T-helper 1 cell treated with Interleukin-12 subunit alpha and Interleukin-12 subunit beta and Interleukin-4 antibody, amounts not matched to agents 30 ng/mL and 1 ng/mL, for 36 hours (primary cell): ENCODE measurements at regions not wholly inside any gene's neighbourhood (a gene's known extent, or its start where the extent isn't known, plus 50 kb on each side); places are given as distances from the start of the nearest gene placed in this dataset.

Experiments used
- intact Hi-C: fragments of 100-400 bp; cut with micrococcal nuclease; formaldehyde crosslinking; loops from one replicate; pipeline ENCODE4 v1.15.1; 2024

DNA sequence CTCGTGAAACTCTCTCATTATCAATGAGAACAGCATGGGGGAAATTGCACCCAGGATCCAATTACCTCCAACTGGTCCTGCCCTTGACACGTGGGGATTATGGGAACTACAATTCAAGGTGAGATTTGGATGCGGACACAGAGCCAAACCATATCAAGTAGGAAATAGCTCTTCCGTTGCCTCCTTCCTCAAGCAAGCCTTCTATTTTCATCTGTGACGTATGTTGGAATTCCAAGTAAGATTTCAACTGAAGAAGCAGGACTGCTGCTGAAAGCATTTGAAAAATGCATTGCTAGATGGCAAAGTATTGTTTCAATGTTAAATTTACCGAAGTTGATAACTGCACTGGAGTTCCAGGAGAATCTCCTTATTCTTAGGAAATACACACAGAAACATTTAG lies 178.1 kb upstream of the GALNT17 start:
- intact Hi-C loops = no loop called here

DNA sequence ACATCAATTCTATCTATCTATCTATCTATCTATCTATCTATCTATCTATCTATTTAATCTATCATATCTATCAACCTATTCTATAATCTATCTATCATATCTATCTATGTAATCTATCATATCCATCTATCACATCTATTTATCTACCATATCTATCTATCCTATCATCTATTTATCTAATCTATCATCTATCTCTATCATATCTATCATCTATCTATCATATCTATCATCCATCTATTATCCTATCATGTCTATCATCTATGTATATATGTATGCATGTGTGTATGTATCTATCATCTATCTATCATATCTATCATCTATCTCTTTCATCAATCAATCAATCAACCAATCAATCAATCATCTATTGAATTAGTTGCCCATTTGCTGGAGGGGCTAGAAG lies 159.3 kb upstream of the GALNT17 start:
- intact Hi-C loops = no loop called here

DNA sequence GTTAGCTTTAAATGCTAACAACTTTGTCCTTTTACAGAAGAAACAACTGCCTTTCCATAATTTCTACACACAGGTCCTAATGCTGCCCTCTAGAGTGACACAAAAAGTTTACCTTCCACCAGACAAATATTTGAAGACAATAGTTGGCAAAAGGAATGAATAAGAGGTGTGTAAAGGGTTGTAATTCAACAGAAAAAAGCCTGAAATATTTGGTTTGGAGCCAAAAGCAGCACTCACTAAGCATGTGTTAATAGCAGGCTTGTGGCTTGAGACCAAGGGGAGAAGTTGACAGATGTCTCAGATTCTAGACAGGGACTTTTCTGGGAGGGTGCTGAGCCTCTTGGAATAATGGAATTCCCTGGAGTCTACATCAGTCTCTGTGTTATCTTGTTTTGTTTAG lies 156.2 kb upstream of the GALNT17 start:
- intact Hi-C loops = no loop called here

DNA sequence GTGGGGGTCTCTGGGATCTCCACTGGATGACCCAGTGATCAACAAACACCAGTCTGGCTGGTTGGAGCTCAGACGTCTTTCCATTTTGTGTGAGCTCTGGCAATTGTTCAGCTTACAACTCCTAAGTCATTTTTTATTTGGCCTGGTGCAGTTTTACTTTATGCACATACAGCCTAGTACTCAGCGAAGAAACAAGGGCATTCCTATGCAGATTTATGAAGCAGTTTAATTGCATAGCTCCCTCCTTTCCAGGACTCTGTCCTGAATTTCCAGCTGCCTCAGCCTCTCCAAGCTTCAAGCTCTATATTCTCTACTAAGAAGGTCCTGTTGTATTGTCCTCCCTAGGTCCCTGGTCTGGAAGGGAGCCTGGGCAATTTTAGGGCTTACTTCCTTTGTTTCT lies 145.6 kb upstream of the GALNT17 start:
- intact Hi-C loops = no loop called here

DNA sequence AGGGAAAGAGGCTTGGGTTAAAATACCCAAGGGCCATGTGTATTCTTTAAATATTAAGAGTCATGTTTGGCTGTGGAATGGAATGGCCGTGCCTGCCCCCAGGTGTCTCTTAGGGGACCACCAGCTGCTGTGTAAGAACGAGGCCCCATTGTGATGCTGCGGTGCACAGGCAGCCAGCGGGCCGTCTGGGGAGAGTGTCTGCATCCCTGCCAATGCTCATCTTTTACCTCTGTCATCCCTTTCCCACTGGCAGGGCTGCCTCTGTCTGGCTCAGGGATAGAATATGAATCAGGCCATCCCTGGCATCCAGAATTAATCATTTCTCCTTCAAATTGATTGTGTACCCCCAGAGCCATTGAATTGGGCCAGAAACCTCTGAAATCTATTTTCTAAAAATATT lies 137.8 kb upstream of the GALNT17 start:
- intact Hi-C loops = no loop called here

DNA sequence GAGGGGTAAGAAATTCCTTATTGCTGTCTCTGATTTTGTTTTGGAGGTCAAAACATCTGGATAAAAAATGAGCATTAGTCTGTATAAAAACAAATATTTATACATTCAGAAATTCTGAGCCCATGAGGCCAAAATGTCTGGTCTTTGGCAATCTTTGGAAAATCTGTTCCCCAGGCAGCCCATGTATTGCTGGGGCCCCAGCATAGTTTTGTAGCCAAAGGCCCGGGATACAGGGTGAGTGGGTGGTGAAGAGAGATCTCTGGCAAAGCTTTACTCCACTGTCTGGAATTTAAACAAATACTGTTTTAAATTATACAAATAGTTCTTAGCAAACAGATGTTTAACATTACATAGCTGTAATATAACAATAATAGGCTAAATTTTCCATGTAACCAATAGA lies 134.7 kb upstream of the GALNT17 start:
- intact Hi-C loops = no loop called here

DNA sequence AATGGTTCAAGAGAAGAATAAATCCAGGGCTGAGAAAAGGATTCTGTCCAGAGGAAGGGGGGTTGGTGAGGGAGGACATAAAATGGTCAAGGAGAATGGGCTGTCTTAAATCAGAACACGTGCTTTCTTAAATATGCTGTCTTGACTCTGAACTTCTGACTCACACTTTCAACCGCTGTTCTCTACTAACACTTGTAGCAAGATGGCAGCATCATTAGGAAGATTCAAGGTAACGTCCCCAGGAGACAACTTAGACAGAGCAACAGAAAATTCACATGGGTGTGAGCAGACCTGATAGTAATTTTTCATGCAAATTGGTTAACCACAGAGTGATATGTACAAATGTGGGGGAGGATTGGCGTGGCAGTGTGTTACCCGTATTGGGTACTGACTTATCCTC lies 126.8 kb upstream of the GALNT17 start:
- intact Hi-C loops = no loop called here

DNA sequence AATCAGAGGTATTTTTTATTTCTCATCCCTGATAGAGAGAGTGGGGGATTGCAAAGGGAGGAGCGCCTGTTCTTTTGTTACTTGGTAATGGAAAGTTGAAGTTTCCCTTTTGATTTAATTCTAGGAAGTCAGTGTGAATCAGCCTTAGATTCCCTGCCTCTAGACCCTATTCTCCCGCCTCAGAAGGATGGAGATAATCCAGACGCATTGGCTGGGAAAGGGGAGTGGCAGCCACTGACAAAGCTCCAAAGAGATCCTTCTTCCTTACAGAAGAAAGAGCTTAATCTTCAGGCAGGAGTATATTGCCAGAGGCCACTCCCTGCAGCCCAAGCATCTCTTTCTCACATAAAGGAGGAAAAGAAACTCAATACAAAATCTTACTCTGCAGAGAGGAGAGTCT lies 122.3 kb upstream of the GALNT17 start:
- intact Hi-C loops = no loop called here

DNA sequence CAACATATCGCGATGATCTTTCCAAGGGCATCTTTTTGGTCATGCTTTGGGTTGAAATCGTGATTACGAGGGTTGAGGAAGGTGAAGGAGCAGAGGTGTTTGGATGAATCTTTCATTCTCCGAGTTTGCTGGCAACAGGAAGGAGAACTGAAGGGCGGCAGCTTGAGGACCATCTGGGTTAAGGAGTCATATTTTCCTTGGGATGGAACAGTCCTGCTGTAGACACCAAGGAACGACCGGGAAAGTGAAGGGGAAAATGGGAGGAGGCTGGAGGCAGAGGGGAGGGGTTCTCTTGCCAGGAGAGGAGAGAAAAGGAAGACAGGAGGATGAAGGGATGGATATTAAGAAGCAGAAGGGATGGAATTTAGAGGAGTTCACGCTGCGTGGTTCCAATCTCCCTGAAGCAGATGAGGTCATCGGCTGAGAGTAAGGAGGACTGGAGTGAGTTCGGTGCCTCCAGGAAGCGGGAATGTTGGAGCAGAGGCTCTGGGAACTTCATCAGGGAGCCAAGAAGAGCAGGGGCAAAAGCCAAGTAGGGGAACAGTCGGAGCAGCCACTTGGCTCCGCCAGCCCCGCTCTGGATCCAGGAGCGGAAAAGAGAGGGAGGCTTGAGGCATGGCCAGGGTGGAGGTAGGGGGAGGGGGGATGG lies 116.6 kb upstream of the GALNT17 start:
- intact Hi-C loops = no loop called here

DNA sequence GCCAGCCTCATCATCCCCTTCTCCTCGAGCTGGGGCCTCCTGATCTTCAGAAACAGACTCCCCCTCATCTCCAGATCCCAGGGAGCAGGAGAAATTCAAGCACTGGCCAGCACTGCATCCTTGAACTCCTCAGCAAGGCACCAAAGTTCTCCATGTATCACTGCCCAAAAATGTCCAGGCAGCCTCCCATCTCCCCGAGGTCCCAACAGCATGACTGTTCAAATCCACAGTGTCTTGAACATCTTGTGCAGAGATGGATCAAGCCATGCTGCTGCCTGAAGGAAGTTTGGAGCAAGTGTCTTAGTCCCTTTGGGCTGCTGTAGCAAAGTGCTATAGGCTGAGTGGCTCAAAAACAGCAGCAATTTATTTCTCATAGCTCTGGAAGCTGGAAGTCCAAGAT lies 115.5 kb upstream of the GALNT17 start:
- intact Hi-C loops = no loop called here

DNA sequence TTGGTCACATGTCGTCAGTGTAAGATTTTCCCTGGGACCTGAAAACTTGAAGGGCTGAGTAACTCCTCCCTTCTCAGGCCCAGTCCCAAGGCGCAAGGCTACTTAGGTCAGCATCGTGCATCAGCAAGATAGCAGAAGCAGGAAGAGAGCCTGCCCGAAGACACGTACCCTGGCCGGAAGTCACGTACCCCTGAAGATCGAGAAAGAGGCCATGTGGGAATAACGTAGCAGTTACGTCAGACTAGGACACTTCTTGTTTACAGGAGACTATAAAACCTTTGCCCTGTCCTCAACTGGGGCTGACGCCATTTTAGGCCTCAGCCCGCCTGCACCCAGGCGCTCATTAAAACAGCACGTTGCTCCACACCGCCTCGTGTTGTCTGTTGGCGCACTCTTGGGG lies 114.3 kb upstream of the GALNT17 start:
- intact Hi-C loops = no loop called here

DNA sequence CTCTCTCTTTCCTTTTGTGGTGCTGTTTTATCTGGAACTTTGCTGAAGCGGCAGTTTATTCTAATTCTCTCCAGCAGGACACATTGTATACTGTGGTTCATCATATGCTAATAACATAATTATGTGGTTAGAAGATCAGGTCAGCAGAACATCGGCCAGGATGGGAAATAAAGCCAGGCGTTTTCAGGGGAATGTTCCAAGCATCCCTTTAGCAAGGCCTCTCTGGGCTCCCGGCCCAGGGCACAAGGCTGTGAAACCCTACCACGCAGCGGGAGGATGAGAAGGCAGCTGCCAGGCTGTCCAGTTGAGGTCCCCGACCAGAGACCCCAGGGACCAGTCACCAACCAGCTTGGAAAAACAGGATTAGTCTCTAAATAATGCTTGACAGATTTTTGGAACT lies 112.2 kb upstream of the GALNT17 start:
- intact Hi-C loops = no loop called here

DNA sequence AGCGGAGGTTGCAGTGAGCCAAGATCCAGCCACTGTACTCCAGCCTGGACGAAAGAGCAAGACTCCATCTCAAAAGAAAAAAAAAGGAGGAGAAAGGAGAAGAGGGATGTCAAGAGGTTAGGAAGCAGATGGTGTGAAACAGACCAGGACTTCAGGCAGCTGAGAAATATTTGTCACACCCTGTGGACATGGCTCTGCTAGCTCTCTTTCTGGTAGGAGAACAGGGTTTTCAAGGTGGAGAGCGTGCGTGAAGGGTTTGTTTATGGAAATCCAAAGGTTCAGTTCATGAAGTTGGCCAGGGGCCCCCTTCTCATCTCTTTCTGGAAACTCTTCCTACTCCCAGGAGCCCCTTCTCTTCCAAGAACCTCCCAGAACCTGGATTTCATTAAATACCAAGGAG lies 110.8 kb upstream of the GALNT17 start:
- intact Hi-C loops = no loop called here

DNA sequence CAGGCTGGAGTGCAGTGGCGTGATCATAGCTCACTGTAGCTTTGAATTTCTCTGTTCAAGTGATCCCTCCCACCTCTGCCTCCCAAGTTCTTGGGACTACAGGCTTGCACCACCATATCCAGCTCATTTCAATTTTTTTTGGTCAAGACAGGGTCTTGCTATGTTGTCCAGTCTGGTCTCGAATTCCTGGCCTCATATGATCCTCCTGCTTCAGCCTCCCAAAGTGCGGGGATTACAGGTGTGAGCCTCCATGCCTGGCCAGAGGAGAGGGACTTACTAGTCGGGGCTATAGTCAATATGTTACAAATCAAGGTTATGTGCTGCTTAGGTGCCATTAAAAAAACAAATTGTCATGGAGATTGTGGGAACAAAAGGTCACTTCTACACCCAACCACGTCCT lies 105.3 kb upstream of the GALNT17 start:
- intact Hi-C loops = no loop called here

DNA sequence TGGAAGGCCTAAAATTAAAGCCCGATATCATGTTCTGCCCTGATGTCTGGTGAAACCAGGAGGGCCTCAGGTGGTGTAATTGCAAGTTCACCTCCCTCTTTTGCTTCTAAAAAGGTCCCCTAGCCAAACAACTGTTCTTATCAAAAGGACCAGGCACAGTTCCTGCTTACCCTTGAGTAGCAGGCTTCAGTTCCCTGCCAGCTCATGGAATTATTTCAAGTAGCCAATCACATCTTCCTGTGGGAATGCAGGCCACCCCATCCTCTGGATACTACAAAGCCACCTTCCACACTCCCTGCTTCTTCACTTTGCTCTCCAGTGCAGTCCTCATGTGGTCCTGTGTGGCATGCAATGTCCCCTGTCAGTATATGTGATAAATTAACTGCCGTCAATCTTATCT lies 97.7 kb upstream of the GALNT17 start:
- intact Hi-C loops = no loop called here

DNA sequence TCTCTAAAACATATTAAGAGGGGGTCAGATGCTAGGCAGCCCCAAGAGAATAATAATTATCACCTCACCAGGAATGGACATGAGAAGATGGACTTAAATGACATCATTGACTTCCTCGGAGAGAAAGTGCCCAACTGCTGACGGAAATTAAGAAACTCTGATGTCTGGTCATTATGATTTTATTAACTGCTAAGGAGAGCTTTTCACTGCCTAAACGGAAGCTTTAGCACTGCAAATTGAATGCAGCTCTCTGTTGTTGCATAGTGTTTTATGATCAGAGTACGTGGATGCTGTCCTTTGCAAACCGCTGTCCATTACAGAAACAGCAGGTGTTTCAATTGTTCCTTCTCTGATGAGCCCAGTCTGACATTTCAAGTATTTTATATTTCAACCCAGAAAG lies 89.4 kb upstream of the GALNT17 start:
- intact Hi-C loops = no loop called here

DNA sequence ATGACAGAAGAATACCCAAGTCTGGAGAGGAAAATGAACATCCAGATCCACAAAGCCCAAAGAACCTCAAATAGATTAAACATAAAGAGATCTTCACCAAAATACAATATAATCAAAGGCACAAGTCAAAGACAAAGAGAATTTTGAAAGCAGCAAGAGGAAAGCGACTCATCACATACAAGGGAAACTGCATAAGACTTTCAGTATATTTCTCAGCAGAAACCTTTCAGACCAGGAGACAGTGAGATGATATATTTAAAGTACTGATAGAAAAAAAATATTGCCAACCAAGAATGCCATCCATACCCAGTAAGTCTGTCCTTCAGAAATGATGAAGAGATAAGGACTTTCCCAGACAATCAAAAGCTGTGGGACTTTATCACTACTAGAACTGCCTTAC lies 81.5 kb upstream of the GALNT17 start:
- intact Hi-C loops = no loop called here

DNA sequence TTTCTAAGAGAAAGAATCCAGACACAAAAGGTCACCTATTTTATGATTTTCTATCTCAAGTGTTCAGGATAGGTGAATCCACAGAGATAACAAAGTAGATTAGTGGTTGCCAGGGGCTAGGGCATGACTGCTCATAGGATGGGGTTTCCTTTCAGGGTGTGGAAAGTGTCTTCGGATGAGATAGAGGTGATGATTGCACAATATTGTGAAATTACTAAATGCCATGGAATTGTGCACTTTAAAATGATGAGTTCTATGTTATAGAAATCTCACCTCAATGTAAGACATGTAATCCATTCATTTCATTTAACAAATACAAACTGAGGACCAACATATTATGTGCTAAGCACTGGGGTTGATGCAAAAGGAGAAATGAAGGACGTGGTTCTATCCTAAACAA lies 76.4 kb upstream of the GALNT17 start:
- intact Hi-C loops = no loop called here

DNA sequence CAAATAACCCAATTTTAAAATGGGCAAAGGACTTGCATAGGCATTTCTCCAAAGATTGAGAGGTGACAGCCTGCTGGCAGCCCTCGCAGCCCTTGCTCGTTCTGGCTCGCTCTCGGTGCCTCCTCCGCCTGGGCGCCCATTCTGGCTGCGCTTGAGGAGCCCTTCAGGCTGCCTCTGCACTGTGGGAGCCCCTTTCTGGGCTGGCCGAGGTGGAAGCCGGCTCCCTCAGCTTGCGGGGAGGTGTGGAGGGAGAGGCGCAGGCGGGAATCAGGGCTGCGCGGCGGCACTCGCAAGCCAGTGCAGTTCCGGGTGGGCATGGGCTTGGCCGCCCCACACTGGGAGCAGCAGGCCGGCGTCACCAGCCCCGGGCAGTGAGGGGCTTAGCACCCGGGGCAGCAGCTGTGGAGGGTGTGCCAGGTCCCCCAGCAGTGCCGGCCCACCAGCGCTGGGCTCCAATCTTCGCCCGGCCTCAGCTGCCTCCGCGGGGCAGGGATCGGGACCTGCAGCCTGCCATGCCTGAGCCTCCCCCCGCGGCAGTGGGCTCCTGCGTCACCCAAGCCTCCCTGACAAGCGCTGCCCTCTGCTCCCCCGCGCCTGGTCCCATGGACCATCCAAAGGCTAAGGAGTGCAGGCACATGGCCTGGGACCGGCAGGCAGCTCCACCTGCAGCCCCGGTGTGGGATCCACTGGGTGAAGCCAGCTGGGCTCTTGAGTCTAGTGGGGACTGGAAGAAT lies 54.0 kb upstream of the GALNT17 start:
- intact Hi-C loops = no loop called here
